IMR-90 (cell line): ENCODE measurements at regions not wholly inside any gene's neighbourhood (a gene's known extent, or its start where the extent isn't known, plus 50 kb on each side); places are given as distances from the start of the nearest gene placed in this dataset.

Experiments
- ATAC-seq: fragments of 200-7000 bp; cut with Tn5 transposase; 2 replicates; pipeline ENCODE4 v1.9.1; 2020; ENCODE audit warnings: low read depth, mild to moderate bottlenecking, moderate library complexity
- BruUV-seq: library from RNA; stranded (reverse); fragments of 400-500 nt; replicated peaks from 2 replicates; lab custom pipeline; 2021; lab: Mats Ljungman, UMichigan
- CTCF ChIA-PET: fragments of 300-600 bp; formaldehyde crosslinking; extraction: SDS; loops from one replicate; lab custom pipeline; 2021; ENCODE audit warnings: antibody characterized with exemption; lab: Yijun Ruan, JAX
- POLR2A ChIA-PET: fragments of 300-600 bp; sonication (Branson Sonifier 250); formaldehyde crosslinking; loops from one replicate; lab custom pipeline; 2022; ENCODE audit warnings: antibody characterized with exemption; ENCODE audit not compliant: unreplicated experiment; lab: Charles Lee
- DNase-seq: peaks from one replicate; pipeline ENCODE4 v3.0.0; 2013
- H2AFZ ChIP-seq: replicated peaks from 2 replicates; pipeline ENCODE3; 2013; ENCODE audit warnings: low read length, mild to moderate bottlenecking; ENCODE audit not compliant: poor library complexity
- H2AK5ac ChIP-seq: 2 replicates; pipeline ENCODE4 v1.6.1; 2013; ENCODE audit warnings: low read depth, low read length, inconsistent platforms
- H2AK9ac ChIP-seq: replicated peaks from 2 replicates; pipeline ENCODE3; 2013; ENCODE audit warnings: mild to moderate bottlenecking, low read depth, low read length, moderate library complexity; ENCODE audit not compliant: poor library complexity
- H2BK120ac ChIP-seq: 2 replicates; pipeline ENCODE4 v1.6.1; 2013; ENCODE audit warnings: low read depth, low read length, inconsistent platforms
- H2BK15ac ChIP-seq: 3 replicates; pipeline ENCODE4 v1.6.1; 2013; ENCODE audit warnings: low read depth, low read length, inconsistent platforms
- H2BK20ac ChIP-seq: 2 replicates; pipeline ENCODE4 v1.6.1; 2013; ENCODE audit warnings: low read depth, mild to moderate bottlenecking, inconsistent platforms, low read length, moderate library complexity
- H2BK5ac ChIP-seq: 2 replicates; pipeline ENCODE4 v1.6.1; 2013; ENCODE audit warnings: mild to moderate bottlenecking, low read depth, low read length, inconsistent platforms; ENCODE audit not compliant: poor library complexity, severe bottlenecking
- H3K14ac ChIP-seq: replicated peaks from 2 replicates; pipeline ENCODE4 v1.6.1; 2013; ENCODE audit warnings: low read depth, low read length, inconsistent platforms
- H3K18ac ChIP-seq: 2 replicates; pipeline ENCODE4 v1.6.1; 2013; ENCODE audit warnings: low read depth, low read length, control low read depth
- H3K23ac ChIP-seq: 2 replicates; pipeline ENCODE4 v1.6.1; 2013; ENCODE audit warnings: low read depth, low read length, inconsistent platforms
- H3K27ac ChIP-seq: 2 replicates; pipeline ENCODE4 v1.5.1; 2013; ENCODE audit warnings: mild to moderate bottlenecking, control low read depth, low read length; ENCODE audit not compliant: insufficient read depth
- H3K27me3 ChIP-seq: 2 replicates; pipeline ENCODE4 v1.6.1; 2013; ENCODE audit warnings: low read length; ENCODE audit not compliant: control insufficient read depth, insufficient read depth
- H3K36me3 ChIP-seq: 2 replicates; pipeline ENCODE4 v1.6.1; 2013; ENCODE audit warnings: low read length, mixed read lengths; ENCODE audit not compliant: control insufficient read depth, insufficient read depth
- H3K4ac ChIP-seq: 2 replicates; pipeline ENCODE4 v1.6.1; 2013; ENCODE audit warnings: low read depth, low read length, inconsistent platforms
- H3K4me1 ChIP-seq: 2 replicates; pipeline ENCODE4 v1.6.1; 2013; ENCODE audit warnings: low read length, mixed read lengths; ENCODE audit not compliant: control insufficient read depth, insufficient read depth
- H3K4me2 ChIP-seq: 2 replicates; pipeline ENCODE4 v1.6.1; 2013; ENCODE audit warnings: low read depth, mild to moderate bottlenecking, control low read depth, low read length, moderate library complexity
- H3K4me3 ChIP-seq: 2 replicates; pipeline ENCODE4 v1.5.1; 2013; ENCODE audit warnings: low read depth, mild to moderate bottlenecking, control low read depth, low read length, moderate library complexity; ENCODE audit not compliant: insufficient read depth
- H3K56ac ChIP-seq: 2 replicates; pipeline ENCODE4 v1.6.1; 2013; ENCODE audit warnings: low read length, inconsistent platforms; ENCODE audit not compliant: insufficient read depth; ENCODE audit errors: extremely low read depth
- H3K79me1 ChIP-seq, 2 experiments: 2 replicates each; pipeline ENCODE4 v1.6.1; 2013; ENCODE audit warnings: low read length in 2 of 2, inconsistent platforms in 1 of 2, low read depth in 1 of 2
- H3K9ac ChIP-seq: 2 replicates; pipeline ENCODE4 v1.6.1; 2013; ENCODE audit warnings: low read depth, low read length, control low read depth
- H3K9me1 ChIP-seq: 2 replicates; pipeline ENCODE4 v1.6.1; 2013; ENCODE audit warnings: low read length, inconsistent platforms; ENCODE audit not compliant: insufficient read depth
- H3K9me3 ChIP-seq: 2 replicates; pipeline ENCODE4 v1.6.1; 2013; ENCODE audit warnings: low read length; ENCODE audit not compliant: control insufficient read depth, insufficient read depth
- H4K20me1 ChIP-seq: 2 replicates; pipeline ENCODE4 v1.6.1; 2013; ENCODE audit warnings: low read length, inconsistent platforms; ENCODE audit not compliant: insufficient read depth
- H4K5ac ChIP-seq: 2 replicates; pipeline ENCODE4 v1.6.1; 2013; ENCODE audit warnings: mild to moderate bottlenecking, low read depth, low read length, control low read depth
- H4K8ac ChIP-seq, 2 experiments: 2 replicates each; pipeline ENCODE4 v1.6.1; 2013; ENCODE audit warnings: low read depth in 2 of 2, low read length in 2 of 2, control low read depth in 1 of 2, inconsistent platforms in 1 of 2
- H4K91ac ChIP-seq: 2 replicates; pipeline ENCODE4 v1.6.1; 2013; ENCODE audit warnings: low read depth, low read length, inconsistent platforms; ENCODE audit not compliant: insufficient read depth
- CTCF ChIP-seq: conservative IDR thresholded peaks from 2 replicates; pipeline ENCODE4 v1.5.1; 2012; ENCODE audit warnings: mild to moderate bottlenecking, low read depth, low read length, improper control_type of control experiment
- ELK1 ChIP-seq: fragments of 150-350 bp; IDR thresholded peaks from 2 replicates; pipeline ENCODE4 v1.6.1; 2016; ENCODE audit warnings: low read depth, mild to moderate bottlenecking, low read length, moderate library complexity, borderline replicate concordance
- FOS ChIP-seq: fragments of 150-350 bp; IDR thresholded peaks from 2 replicates; pipeline ENCODE4 v1.6.1; 2016; ENCODE audit warnings: low read depth, low read length
- MAFK ChIP-seq: IDR thresholded peaks from 2 replicates; pipeline ENCODE4 v1.6.1; 2012; ENCODE audit warnings: low read depth, low read length, improper control_type of control experiment
- MAZ ChIP-seq: IDR thresholded peaks from 2 replicates; pipeline ENCODE4 v1.6.1; 2012; ENCODE audit warnings: low read depth, mild to moderate bottlenecking, low read length, improper control_type of control experiment, moderate library complexity, borderline replicate concordance
- POLR2A ChIP-seq: IDR thresholded peaks from 2 replicates; pipeline ENCODE4 v1.6.1; 2012; ENCODE audit warnings: mild to moderate bottlenecking, low read depth, low read length
- RAD21 ChIP-seq: IDR thresholded peaks from 2 replicates; pipeline ENCODE4 v1.6.1; 2012; ENCODE audit warnings: low read length, improper control_type of control experiment
- WGBS, 2 experiments: methylation state at CpG; one replicate each; pipeline versions ENCODE4 v1.1.5 to v1.1.7; 2013; ENCODE audit warnings: missing lambda C conversion rate in 2 of 2; ENCODE audit not compliant: insufficient read length in 1 of 2; ENCODE audit errors: extremely low coverage in 2 of 2; 5-methylcytosine and 5-hydroxymethylcytosine counted together
- dilution Hi-C: fragments of 300-500 bp; cut with HindIII; formaldehyde crosslinking; loops from one replicate; pipeline ENCODE4 v1.14.3; 2018; ENCODE audit warnings: low sequenced_read_pairs; ENCODE audit not compliant: unreplicated experiment
- in situ Hi-C: fragments of 300-500 bp; cut with MboI; formaldehyde crosslinking; loops from 3 replicates; pipeline ENCODE4 v1.14.3; 2019; ENCODE audit warnings: low sequenced_read_pairs, inconsistent platforms, mixed read lengths
- intact Hi-C: fragments of 100-400 bp; cut with micrococcal nuclease; formaldehyde crosslinking; loops from 2 replicates; pipeline ENCODE4 v1.10.0; 2022

GRCh38 chr18:1240701-1241100 is 336.0 kb downstream of the ADCYAP1 start:
- no TSS peak for BruUV-seq
- DNase-seq (no peak), ATAC-seq (no peak)
- Histone ChIP-seq H3K4me2 (no peak overlapping the region), H3K14ac (no peak overlapping the region), H4K5ac (no peak overlapping the region), H3K9me3 (peaks cover 5% of the 10 kb centered on the region; the same call in 1 of the 2 replicates), H4K8ac (no peak overlapping the region), H3K79me1 (no peaks in the 10 kb centered on the region), H3K4me3 (no peak overlapping the region), H2AK9ac (no peak overlapping the region), H3K23ac (no peak overlapping the region), H3K4ac (no peak overlapping the region), H4K20me1 (no peaks in the 10 kb centered on the region), H2BK15ac (no peak overlapping the region), H3K27ac (no peak overlapping the region), H3K36me3 (no peaks in the 10 kb centered on the region), H2AFZ (no peak overlapping the region), H2BK5ac (no peak overlapping the region), H3K4me1 (no peaks in the 10 kb centered on the region), H3K27me3 (no peaks in the 10 kb centered on the region), H3K18ac (no peak overlapping the region), H3K56ac (no peak overlapping the region), H3K9me1 (no peaks in the 10 kb centered on the region), H3K9ac (no peak overlapping the region), H2BK20ac (no peak overlapping the region), H4K91ac (no peak overlapping the region), H2AK5ac (no peak overlapping the region), H2BK120ac (no peak overlapping the region)
- WGBS, 2 experiments, result no CpG with 5 or more reads among the region's 4 CpGs
- no peak for TF ChIP-seq POLR2A
- TF ChIP-seq CTCF, result no peak
- TF ChIP-seq ELK1, result no peak
- TF ChIP-seq FOS, result no peak
- TF ChIP-seq MAZ, result no peak
- TF ChIP-seq MAFK, result no peak
- no peak for TF ChIP-seq RAD21
- ChIA-PET POLR2A (no interaction called here), CTCF (no interaction called here)
- intact Hi-C loops (no loop called here), dilution Hi-C loops (no loop called here), in situ Hi-C loops (no loop called here)
